GM23338 (cell line): ENCODE measurements at regions not wholly inside any gene's neighbourhood (a gene's known extent, or its start where the extent isn't known, plus 50 kb on each side); places are given as distances from the start of the nearest gene placed in this dataset.

Experiments
- ATAC-seq: fragments of 200-7000 bp; cut with Tn5 transposase; 3 replicates; pipeline ENCODE4 v1.9.1; 2020
- DNase-seq: peaks from one replicate; pipeline ENCODE4 v3.0.0-alpha.2; 2015; ENCODE audit warnings: low spot score
- H2AFZ ChIP-seq: fragments of 200-600 bp; sonication (generic); 2 replicates; pipeline ENCODE4 v1.8.0; 2016; ENCODE audit warnings: antibody characterized with exemption, mild to moderate bottlenecking, moderate library complexity
- H3F3A ChIP-seq: fragments of 200-600 bp; sonication (generic); replicated peaks from 2 replicates; pipeline ENCODE4 v1.8.0; 2017; ENCODE audit warnings: antibody characterized with exemption, mixed run types, low read depth
- H3K27ac ChIP-seq: fragments of 200-600 bp; sonication (generic); 2 replicates; pipeline ENCODE4 v1.6.1; 2016; ENCODE audit warnings: low read depth
- H3K27me3 ChIP-seq: fragments of 200-600 bp; sonication (generic); 2 replicates; pipeline ENCODE4 v1.8.0; 2016; ENCODE audit warnings: mild to moderate bottlenecking, mixed run types, moderate library complexity; ENCODE audit not compliant: insufficient read depth
- H3K36me3 ChIP-seq: fragments of 200-600 bp; sonication (generic); 2 replicates; pipeline ENCODE4 v1.8.0; 2016; ENCODE audit warnings: mild to moderate bottlenecking; ENCODE audit not compliant: insufficient read depth
- H3K4me1 ChIP-seq: fragments of 200-600 bp; sonication (generic); 2 replicates; pipeline ENCODE4 v1.8.0; 2016; ENCODE audit warnings: mild to moderate bottlenecking, moderate library complexity; ENCODE audit not compliant: insufficient read depth
- H3K4me2 ChIP-seq: fragments of 200-600 bp; sonication (generic); 2 replicates; pipeline ENCODE4 v1.7.1; 2017; ENCODE audit warnings: mixed run types
- H3K4me3 ChIP-seq: fragments of 200-600 bp; sonication (generic); 2 replicates; pipeline ENCODE4 v1.6.1; 2016; ENCODE audit warnings: mixed run types
- H3K79me2 ChIP-seq: fragments of 200-600 bp; sonication (generic); replicated peaks from 2 replicates; pipeline ENCODE4 v1.8.0; 2017; ENCODE audit warnings: mild to moderate bottlenecking; ENCODE audit not compliant: insufficient read depth
- H3K9me2 ChIP-seq: fragments of 200-600 bp; sonication (generic); 2 replicates; pipeline ENCODE4 v1.8.0; 2017; ENCODE audit not compliant: insufficient read depth
- H4K20me1 ChIP-seq: fragments of 200-600 bp; sonication (generic); replicated peaks from 2 replicates; pipeline ENCODE4 v1.8.0; 2017; ENCODE audit warnings: mild to moderate bottlenecking; ENCODE audit not compliant: insufficient read depth
- H3K27ac Mint-ChIP-seq: 2 replicates; pipeline ENCODE4 v1.8.0; 2020; ENCODE audit warnings: inconsistent platforms, mild to moderate bottlenecking, moderate library complexity, mixed read lengths
- H3K27me3 Mint-ChIP-seq: 3 replicates; pipeline ENCODE4 v1.8.0; 2022; ENCODE audit warnings: low read depth, mild to moderate bottlenecking, moderate library complexity, mixed read lengths, inconsistent platforms; ENCODE audit not compliant: insufficient read depth, poor library complexity
- H3K36me3 Mint-ChIP-seq: 3 replicates; pipeline ENCODE4 v1.8.0; 2021; ENCODE audit warnings: low read depth, mild to moderate bottlenecking, inconsistent platforms, moderate library complexity, mixed read lengths
- H3K4me1 Mint-ChIP-seq: 3 replicates; pipeline ENCODE4 v1.8.0; 2020; ENCODE audit warnings: mild to moderate bottlenecking, inconsistent platforms, mixed read lengths
- H3K4me3 Mint-ChIP-seq: 3 replicates; pipeline ENCODE4 v1.8.0; 2021; ENCODE audit warnings: moderate library complexity, mild to moderate bottlenecking, inconsistent platforms, mixed read lengths
- H3K9me3 Mint-ChIP-seq: 3 replicates; pipeline ENCODE4 v1.8.0; 2020; ENCODE audit warnings: moderate library complexity, mild to moderate bottlenecking, inconsistent platforms, mixed read lengths
- EZH2 ChIP-seq: fragments of 200-600 bp; sonication (generic); IDR thresholded peaks from one replicate; pipeline ENCODE4 v1.8.0; 2017; ENCODE audit warnings: antibody characterized with exemption, mild to moderate bottlenecking, low read depth; ENCODE audit not compliant: unreplicated experiment
- JUNB ChIP-seq: IDR thresholded peaks from one replicate; pipeline ENCODE4 v1.6.1; 2016; ENCODE audit warnings: antibody characterized with exemption; ENCODE audit not compliant: unreplicated experiment
- NANOG ChIP-seq: IDR thresholded peaks from 2 replicates; pipeline ENCODE4 v1.6.1; 2016; ENCODE audit warnings: antibody characterized with exemption, borderline replicate concordance
- ZNF331 ChIP-seq: fragments of 250-450 bp; sonication (Bioruptor Pico); IDR thresholded peaks from 2 replicates; pipeline ENCODE4 v1.5.0; 2020; ENCODE audit warnings: low read depth, mild to moderate bottlenecking, moderate library complexity
- TF ChIP-seq, protein P1 (sequence below): IDR thresholded peaks from 2 replicates; pipeline ENCODE4 v1.6.1; 2016; ENCODE audit warnings: antibody characterized with exemption
- TF ChIP-seq, protein P2 (sequence below): IDR thresholded peaks from one replicate; pipeline ENCODE4 v1.6.1; 2018; ENCODE audit warnings: antibody characterized with exemption; ENCODE audit not compliant: unreplicated experiment
- TF ChIP-seq, protein P3 (sequence below), 2 experiments: fragments of 200-600 bp in 1 of 2; sonication (generic) in 1 of 2; conservative IDR thresholded peaks; 2 replicates each; pipeline versions ENCODE4 v1.5.1 to v1.6.1; 2016 to 2017; ENCODE audit warnings: antibody characterized with exemption in 2 of 2, low read depth in 2 of 2, mild to moderate bottlenecking in 2 of 2, moderate library complexity in 1 of 2

DNA sequence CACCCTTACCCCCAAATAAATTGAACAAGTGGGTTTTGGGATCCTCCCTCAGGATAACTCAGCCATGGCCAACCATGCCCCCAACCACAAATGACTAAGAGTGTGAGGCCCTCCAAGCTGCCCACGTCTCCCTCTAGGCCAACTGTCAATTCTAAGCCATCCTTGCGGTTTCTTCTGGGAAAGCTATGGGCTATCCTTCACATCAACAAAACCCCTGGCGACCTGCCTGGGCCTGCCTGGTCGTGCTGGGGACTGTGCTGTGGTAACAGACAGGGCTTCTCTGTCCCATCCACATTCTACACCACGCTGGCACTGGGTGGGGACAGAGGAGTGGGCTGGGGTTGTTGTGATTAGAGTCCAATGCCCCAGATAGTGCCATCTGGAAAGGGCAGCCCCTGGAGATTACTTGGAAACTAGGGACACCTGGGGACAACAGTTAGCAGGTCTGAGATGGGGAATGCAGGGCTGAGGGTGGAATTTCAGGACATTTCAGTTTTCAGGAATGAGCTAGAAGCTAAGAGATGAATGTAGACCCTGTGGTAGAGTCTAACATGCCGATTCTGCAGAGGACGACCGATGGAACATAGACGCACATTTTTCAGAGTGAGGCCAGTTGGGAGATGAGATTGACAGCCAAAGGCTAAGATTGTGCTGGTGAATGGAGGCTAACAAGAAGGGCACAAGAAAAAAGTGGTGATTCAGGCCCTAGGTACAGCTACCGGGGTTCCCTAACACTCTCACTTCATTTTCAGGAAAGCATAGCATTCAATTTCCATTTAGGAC lies 131.9 kb downstream of the RASSF10 start:
- no peak overlapping the region for H3K27ac Mint-ChIP-seq
- H3K36me3 Mint-ChIP-seq = no peaks in the 10 kb centered on the region
- Histone ChIP-seq H3K4me3 (no peak overlapping the region), H3K36me3 (no peaks in the 10 kb centered on the region), H2AFZ (no peak overlapping the region), H3K4me2 (no peak overlapping the region), H3K79me2 (no peaks in the 10 kb centered on the region), H3K27me3 (no peaks in the 10 kb centered on the region), H3K27ac (no peak overlapping the region), H3K4me1 (no peaks in the 10 kb centered on the region), H3F3A (no peaks in the 10 kb centered on the region), H3K9me2 (no peaks in the 10 kb centered on the region), H4K20me1 (no peaks in the 10 kb centered on the region)
- no peaks in the 10 kb centered on the region; the same call in 2 of the 3 replicates for H3K9me3 Mint-ChIP-seq
- no peak for ATAC-seq
- TF ChIP-seq, protein P1, sequence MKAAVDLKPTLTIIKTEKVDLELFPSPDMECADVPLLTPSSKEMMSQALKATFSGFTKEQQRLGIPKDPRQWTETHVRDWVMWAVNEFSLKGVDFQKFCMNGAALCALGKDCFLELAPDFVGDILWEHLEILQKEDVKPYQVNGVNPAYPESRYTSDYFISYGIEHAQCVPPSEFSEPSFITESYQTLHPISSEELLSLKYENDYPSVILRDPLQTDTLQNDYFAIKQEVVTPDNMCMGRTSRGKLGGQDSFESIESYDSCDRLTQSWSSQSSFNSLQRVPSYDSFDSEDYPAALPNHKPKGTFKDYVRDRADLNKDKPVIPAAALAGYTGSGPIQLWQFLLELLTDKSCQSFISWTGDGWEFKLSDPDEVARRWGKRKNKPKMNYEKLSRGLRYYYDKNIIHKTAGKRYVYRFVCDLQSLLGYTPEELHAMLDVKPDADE = no peak
- no peak for TF ChIP-seq NANOG
- TF ChIP-seq ZNF331 (CRISPR knock-in tag) = no peak
- TF ChIP-seq EZH2 = no peak
- TF ChIP-seq, protein P2, sequence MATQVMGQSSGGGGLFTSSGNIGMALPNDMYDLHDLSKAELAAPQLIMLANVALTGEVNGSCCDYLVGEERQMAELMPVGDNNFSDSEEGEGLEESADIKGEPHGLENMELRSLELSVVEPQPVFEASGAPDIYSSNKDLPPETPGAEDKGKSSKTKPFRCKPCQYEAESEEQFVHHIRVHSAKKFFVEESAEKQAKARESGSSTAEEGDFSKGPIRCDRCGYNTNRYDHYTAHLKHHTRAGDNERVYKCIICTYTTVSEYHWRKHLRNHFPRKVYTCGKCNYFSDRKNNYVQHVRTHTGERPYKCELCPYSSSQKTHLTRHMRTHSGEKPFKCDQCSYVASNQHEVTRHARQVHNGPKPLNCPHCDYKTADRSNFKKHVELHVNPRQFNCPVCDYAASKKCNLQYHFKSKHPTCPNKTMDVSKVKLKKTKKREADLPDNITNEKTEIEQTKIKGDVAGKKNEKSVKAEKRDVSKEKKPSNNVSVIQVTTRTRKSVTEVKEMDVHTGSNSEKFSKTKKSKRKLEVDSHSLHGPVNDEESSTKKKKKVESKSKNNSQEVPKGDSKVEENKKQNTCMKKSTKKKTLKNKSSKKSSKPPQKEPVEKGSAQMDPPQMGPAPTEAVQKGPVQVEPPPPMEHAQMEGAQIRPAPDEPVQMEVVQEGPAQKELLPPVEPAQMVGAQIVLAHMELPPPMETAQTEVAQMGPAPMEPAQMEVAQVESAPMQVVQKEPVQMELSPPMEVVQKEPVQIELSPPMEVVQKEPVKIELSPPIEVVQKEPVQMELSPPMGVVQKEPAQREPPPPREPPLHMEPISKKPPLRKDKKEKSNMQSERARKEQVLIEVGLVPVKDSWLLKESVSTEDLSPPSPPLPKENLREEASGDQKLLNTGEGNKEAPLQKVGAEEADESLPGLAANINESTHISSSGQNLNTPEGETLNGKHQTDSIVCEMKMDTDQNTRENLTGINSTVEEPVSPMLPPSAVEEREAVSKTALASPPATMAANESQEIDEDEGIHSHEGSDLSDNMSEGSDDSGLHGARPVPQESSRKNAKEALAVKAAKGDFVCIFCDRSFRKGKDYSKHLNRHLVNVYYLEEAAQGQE = no peak
- no peak for TF ChIP-seq JUNB
- no peak for DNase-seq
- peaks cover 2% of the 10 kb centered on the region for H3K27me3 Mint-ChIP-seq
- no peak overlapping the region for H3K4me3 Mint-ChIP-seq
- H3K4me1 Mint-ChIP-seq = peaks cover 5% of the 10 kb centered on the region

DNA sequence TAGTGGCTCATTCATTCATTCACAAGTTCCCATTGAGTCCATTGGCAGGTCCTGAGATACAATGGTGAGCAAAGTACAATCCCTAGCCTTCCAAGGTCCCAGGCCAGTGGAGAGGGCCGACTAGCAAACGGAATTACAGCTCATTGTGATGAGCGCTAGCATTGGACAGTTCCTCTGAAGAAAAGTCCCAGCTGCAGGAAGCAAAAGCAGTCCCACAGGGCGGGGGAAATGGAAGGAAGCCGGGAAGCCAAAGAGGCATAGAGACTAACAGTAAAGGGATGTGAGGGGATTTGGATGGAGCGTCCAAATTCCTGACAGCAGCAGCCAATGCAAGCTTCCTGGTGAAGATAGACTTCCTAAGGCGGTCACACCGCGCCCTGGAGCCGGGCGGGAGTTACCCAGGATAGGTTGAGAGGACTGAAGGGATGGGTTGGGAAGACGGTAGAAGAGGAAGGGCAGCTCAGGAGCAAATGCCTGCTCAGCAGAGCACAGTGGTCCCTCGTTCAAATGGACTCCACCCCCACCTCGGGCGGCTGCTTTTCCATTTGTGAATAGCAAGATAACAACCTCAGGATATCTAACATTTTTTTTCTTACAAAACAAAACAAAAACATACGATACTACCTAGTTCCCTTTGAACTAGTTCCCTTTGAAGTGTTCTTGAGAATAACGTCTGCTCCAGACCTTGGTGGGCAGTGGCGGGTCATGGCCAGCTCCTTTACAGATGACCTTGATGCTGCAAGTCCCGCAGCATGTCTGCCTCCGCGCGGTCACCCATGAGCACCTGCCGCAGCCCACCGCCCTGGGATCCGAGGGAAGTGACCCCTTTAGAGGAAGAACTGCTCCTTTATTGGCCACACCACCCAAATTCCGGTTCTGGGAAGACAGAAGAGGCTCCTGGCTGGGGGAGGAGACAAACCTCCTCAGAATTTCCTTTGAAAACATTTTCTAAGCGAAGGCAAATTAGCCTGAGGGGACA lies 132.9 kb downstream of the RASSF10 start:
- Mint-ChIP-seq H3K4me3 (no peak overlapping the region), H3K9me3 (no peaks in the 10 kb centered on the region; the same call in 2 of the 3 replicates), H3K27me3 (peaks cover 2% of the 10 kb centered on the region), H3K36me3 (no peaks in the 10 kb centered on the region), H3K4me1 (no peaks in the 10 kb centered on the region), H3K27ac (no peak overlapping the region)
- Histone ChIP-seq H3K27ac (no peak overlapping the region), H3K27me3 (no peaks in the 10 kb centered on the region), H3K4me3 (no peak overlapping the region), H2AFZ (no peak overlapping the region), H3K79me2 (no peaks in the 10 kb centered on the region), H3F3A (no peaks in the 10 kb centered on the region), H4K20me1 (no peaks in the 10 kb centered on the region), H3K36me3 (no peaks in the 10 kb centered on the region), H3K4me1 (no peaks in the 10 kb centered on the region), H3K4me2 (no peak overlapping the region), H3K9me2 (no peaks in the 10 kb centered on the region)
- no peak for DNase-seq
- no peak for ATAC-seq
- TF ChIP-seq, protein P3, sequence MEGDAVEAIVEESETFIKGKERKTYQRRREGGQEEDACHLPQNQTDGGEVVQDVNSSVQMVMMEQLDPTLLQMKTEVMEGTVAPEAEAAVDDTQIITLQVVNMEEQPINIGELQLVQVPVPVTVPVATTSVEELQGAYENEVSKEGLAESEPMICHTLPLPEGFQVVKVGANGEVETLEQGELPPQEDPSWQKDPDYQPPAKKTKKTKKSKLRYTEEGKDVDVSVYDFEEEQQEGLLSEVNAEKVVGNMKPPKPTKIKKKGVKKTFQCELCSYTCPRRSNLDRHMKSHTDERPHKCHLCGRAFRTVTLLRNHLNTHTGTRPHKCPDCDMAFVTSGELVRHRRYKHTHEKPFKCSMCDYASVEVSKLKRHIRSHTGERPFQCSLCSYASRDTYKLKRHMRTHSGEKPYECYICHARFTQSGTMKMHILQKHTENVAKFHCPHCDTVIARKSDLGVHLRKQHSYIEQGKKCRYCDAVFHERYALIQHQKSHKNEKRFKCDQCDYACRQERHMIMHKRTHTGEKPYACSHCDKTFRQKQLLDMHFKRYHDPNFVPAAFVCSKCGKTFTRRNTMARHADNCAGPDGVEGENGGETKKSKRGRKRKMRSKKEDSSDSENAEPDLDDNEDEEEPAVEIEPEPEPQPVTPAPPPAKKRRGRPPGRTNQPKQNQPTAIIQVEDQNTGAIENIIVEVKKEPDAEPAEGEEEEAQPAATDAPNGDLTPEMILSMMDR (conservative IDR thresholded peaks at IDR 0.05; ENCODE audit: low read depth in 2 of 2) = no peak
- TF ChIP-seq, protein P2 = no peak
- TF ChIP-seq NANOG = no peak
- TF ChIP-seq, protein P1 = no peak
